SK-N-SH (cell line): ENCODE measurements at regions not wholly inside any gene's neighbourhood (a gene's known extent, or its start where the extent isn't known, plus 50 kb on each side); places are given as distances from the start of the nearest gene placed in this dataset.

ENCODE experiments used
- CTCF ChIA-PET: fragments of 300-600, 350-600 bp; formaldehyde crosslinking; extraction: SDS; loops from one replicate; lab custom pipeline; 2021; lab: Yijun Ruan, JAX
- POLR2A ChIA-PET: fragments of 350-600 bp; sonication (Branson Sonifier 250); formaldehyde crosslinking; extraction: SDS; loops from one replicate; lab custom pipeline; 2020; ENCODE audit warnings: antibody characterized with exemption, inconsistent platforms; lab: Yijun Ruan, JAX
- DNase-seq: peaks from one replicate; pipeline ENCODE4 v3.0.0; 2012
- H2AFZ ChIP-seq: fragments of 200-600 bp; sonication (generic); 2 replicates; pipeline ENCODE4 v1.8.1; 2016; ENCODE audit warnings: antibody characterized with exemption, mild to moderate bottlenecking, low read depth
- H3F3A ChIP-seq: fragments of 200-600 bp; sonication (generic); replicated peaks from 2 replicates; pipeline ENCODE3; 2016; ENCODE audit warnings: antibody characterized with exemption, mild to moderate bottlenecking; ENCODE audit not compliant: insufficient read depth
- H3K27ac ChIP-seq, 2 experiments: fragments of 200-500 bp in 1 of 2; fragments of 200-600 bp in 1 of 2; sonication (Bioruptor generic) in 1 of 2; sonication (generic), shearing (Covaris generic) in 1 of 2; 2 replicates each; pipeline versions ENCODE4 v1.5.1 to v1.6.1; 2014 to 2016; ENCODE audit warnings: low read depth in 2 of 2, inconsistent platforms in 1 of 2, low read length in 1 of 2, mild to moderate bottlenecking in 1 of 2, mixed read lengths in 1 of 2
- H3K27me3 ChIP-seq: fragments of 200-600 bp; sonication (generic), shearing (Covaris generic); 2 replicates; pipeline ENCODE4 v1.6.1; 2016; ENCODE audit warnings: mixed run types; ENCODE audit not compliant: insufficient read depth
- H3K36me3 ChIP-seq, 2 experiments: fragments of 200-500 bp in 1 of 2; fragments of 200-600 bp in 1 of 2; sonication (Bioruptor generic) in 1 of 2; sonication (generic) in 1 of 2; replicated peaks in 1 of 2; 2 replicates each; pipeline versions ENCODE3 to v1.5.1; 2014 to 2016; ENCODE audit warnings: low read length in 1 of 2, mild to moderate bottlenecking in 1 of 2; ENCODE audit not compliant: insufficient read depth in 2 of 2, control insufficient read depth in 1 of 2
- H3K4me1 ChIP-seq, 2 experiments: fragments of 200-500 bp in 1 of 2; fragments of 200-600 bp in 1 of 2; sonication (Bioruptor generic) in 1 of 2; sonication (generic), shearing (Covaris generic) in 1 of 2; 2 replicates each; pipeline versions ENCODE4 v1.5.1 to v1.6.1; 2014 to 2016; ENCODE audit warnings: low read depth in 1 of 2, low read length in 1 of 2, mixed run types in 1 of 2; ENCODE audit not compliant: insufficient read depth in 2 of 2, control insufficient read depth in 1 of 2
- H3K4me2 ChIP-seq: fragments of 200-600 bp; sonication (generic), shearing (Covaris generic); 2 replicates; pipeline ENCODE4 v1.6.1; 2017; ENCODE audit warnings: mixed run types
- H3K4me3 ChIP-seq, 2 experiments: fragments of 200-500 bp in 1 of 2; fragments of 200-600 bp in 1 of 2; sonication (Bioruptor generic) in 1 of 2; sonication (generic), shearing (Covaris generic) in 1 of 2; 2 replicates each; pipeline versions ENCODE4 v1.5.1 to v1.8.1; 2014 to 2016; ENCODE audit warnings: low read depth in 2 of 2, inconsistent platforms in 1 of 2, low read length in 1 of 2, mild to moderate bottlenecking in 1 of 2, mixed read lengths in 1 of 2, moderate library complexity in 1 of 2
- H3K79me2 ChIP-seq: fragments of 200-600 bp; sonication (generic); 2 replicates; pipeline ENCODE4 v1.8.1; 2017; ENCODE audit warnings: mild to moderate bottlenecking; ENCODE audit not compliant: insufficient read depth
- H3K9ac ChIP-seq: fragments of 200-600 bp; sonication (generic); 2 replicates; pipeline ENCODE4 v1.6.1; 2017; ENCODE audit warnings: mixed run types
- H3K9me2 ChIP-seq: fragments of 200-600 bp; sonication (generic); 2 replicates; pipeline ENCODE4 v1.6.1; 2017; ENCODE audit warnings: mixed run types
- H3K9me3 ChIP-seq: fragments of 200-600 bp; sonication (generic); 2 replicates; pipeline ENCODE4 v1.6.1; 2017; ENCODE audit warnings: mixed run types, mild to moderate bottlenecking, moderate library complexity
- H4K20me1 ChIP-seq: fragments of 200-600 bp; sonication (generic); 2 replicates; pipeline ENCODE4 v1.6.1; 2017; ENCODE audit warnings: mild to moderate bottlenecking, mixed run types; ENCODE audit not compliant: insufficient read depth
- CHD2 ChIP-seq: fragments of 150-350 bp; IDR thresholded peaks from 2 replicates; pipeline ENCODE4 v1.6.1; 2018; ENCODE audit warnings: low read length; ENCODE audit not compliant: partially characterized antibody
- EP300 ChIP-seq, 2 experiments: IDR thresholded peaks; 2 replicates each; pipeline versions ENCODE4 v1.4.0 to v1.6.1; 2012; ENCODE audit warnings: borderline replicate concordance in 1 of 2, low read depth in 1 of 2, low read length in 1 of 2
- EZH2phosphoT487 ChIP-seq: fragments of 200-600 bp; sonication (generic); IDR thresholded peaks from 2 replicates; pipeline ENCODE4 v1.6.1; 2017; ENCODE audit warnings: low read depth, mixed run types, mild to moderate bottlenecking, antibody characterized with exemption, moderate library complexity, borderline replicate concordance
- FOXJ3 ChIP-seq: sonication (generic); formaldehyde crosslinking; IDR thresholded peaks from 2 replicates; pipeline ENCODE4 v1.5.1; 2020; ENCODE audit warnings: mild to moderate bottlenecking, missing genetic modification reagents
- GATA2 ChIP-seq: sonication (generic); formaldehyde crosslinking; IDR thresholded peaks from 2 replicates; pipeline ENCODE4 v1.5.0; 2020; ENCODE audit warnings: mild to moderate bottlenecking, missing genetic modification reagents
- JUND ChIP-seq: IDR thresholded peaks from 2 replicates; pipeline ENCODE4 v1.4.0; 2012
- MXI1 ChIP-seq: IDR thresholded peaks from 2 replicates; pipeline ENCODE4 v1.6.1; 2012; ENCODE audit warnings: mild to moderate bottlenecking, low read depth, low read length, improper control_type of control experiment
- POLR2AphosphoS5 ChIP-seq: IDR thresholded peaks from 2 replicates; pipeline ENCODE4 v1.6.1; 2012; ENCODE audit warnings: low read depth, low read length
- REST ChIP-seq: IDR thresholded peaks from 2 replicates; pipeline ENCODE4 v1.6.1; 2012; ENCODE audit warnings: mild to moderate bottlenecking, low read depth, low read length, moderate library complexity
- RFX5 ChIP-seq: IDR thresholded peaks from 2 replicates; pipeline ENCODE4 v1.6.1; 2012; ENCODE audit warnings: mild to moderate bottlenecking, improper control_type of control experiment, low read length
- RXRA ChIP-seq: IDR thresholded peaks from 2 replicates; pipeline ENCODE4 v1.4.0; 2012; ENCODE audit warnings: low read depth, mild to moderate bottlenecking, borderline replicate concordance
- SIN3A ChIP-seq: IDR thresholded peaks from 2 replicates; pipeline ENCODE4 v1.6.1; 2012; ENCODE audit warnings: low read depth, mild to moderate bottlenecking, low read length, moderate library complexity, borderline replicate concordance
- USF2 ChIP-seq: fragments of 150-350 bp; IDR thresholded peaks from 2 replicates; pipeline ENCODE4 v1.6.1; 2017; ENCODE audit warnings: antibody characterized with exemption, low read length, low read depth, borderline replicate concordance
- YY1 ChIP-seq: IDR thresholded peaks from 2 replicates; pipeline ENCODE4 v1.4.0; 2012; ENCODE audit warnings: low read depth, mild to moderate bottlenecking
- WGBS: methylation state at CpG from one replicate; pipeline ENCODE4 v1.1.6; 2017; ENCODE audit warnings: low lambda C conversion rate; 5-methylcytosine and 5-hydroxymethylcytosine counted together
- TF ChIP-seq, protein P1 (sequence below): IDR thresholded peaks from 2 replicates; pipeline ENCODE4; 2012

DNA sequence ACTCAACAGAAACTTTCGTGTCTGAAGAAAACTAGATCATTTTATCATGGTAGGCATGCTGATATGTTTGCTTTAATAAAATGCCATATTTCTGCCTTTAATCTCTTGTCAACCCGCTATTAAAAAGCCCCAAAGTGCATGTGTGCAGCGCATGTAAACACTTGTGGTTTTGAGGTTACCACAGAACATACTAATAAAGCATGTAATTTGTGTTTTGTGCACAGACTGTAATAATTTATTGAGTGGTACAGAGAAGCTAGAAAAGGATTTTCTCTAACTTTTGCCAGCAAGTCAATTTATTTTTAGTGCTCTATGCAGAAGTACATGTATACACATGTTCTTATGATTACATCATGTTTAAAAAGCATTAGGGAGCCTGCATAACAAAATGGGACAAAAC is 349.9 kb upstream of the SLC35B3 start:
- H3K27me3 ChIP-seq = no peaks in the 10 kb centered on the region
- H3K9me3 ChIP-seq = no peaks in the 10 kb centered on the region
- DNase-seq = no peak
- no peak overlapping the region for H3K9ac ChIP-seq
- POLR2A ChIA-PET = no interaction called here
- no peak overlapping the region for H2AFZ ChIP-seq
- TF ChIP-seq CHD2 = no peak
- TF ChIP-seq YY1 = no peak
- TF ChIP-seq GATA2 (CRISPR knock-in tag) = no peak
- TF ChIP-seq POLR2AphosphoS5 = no peak
- WGBS = 6% methylated on average over 3 of the region's 3 CpGs
- CTCF ChIA-PET = interaction anchor here (0.7 kb wide), 1 partner anchor 15 kb away, joined by 4 read pairs; no protein-coding TSS in a partner anchor
- H3K79me2 ChIP-seq = no peaks in the 10 kb centered on the region
- no peaks in the 10 kb centered on the region for H3K9me2 ChIP-seq
- no peaks in the 10 kb centered on the region for H3F3A ChIP-seq
- H3K4me3 ChIP-seq = no peak overlapping the region
- no peaks in the 10 kb centered on the region for H4K20me1 ChIP-seq
- H3K36me3 ChIP-seq = no peaks in the 10 kb centered on the region
- no peaks in the 10 kb centered on the region for H3K4me1 ChIP-seq
- no peak overlapping the region for H3K27ac ChIP-seq
- no peak overlapping the region for H3K4me2 ChIP-seq

DNA sequence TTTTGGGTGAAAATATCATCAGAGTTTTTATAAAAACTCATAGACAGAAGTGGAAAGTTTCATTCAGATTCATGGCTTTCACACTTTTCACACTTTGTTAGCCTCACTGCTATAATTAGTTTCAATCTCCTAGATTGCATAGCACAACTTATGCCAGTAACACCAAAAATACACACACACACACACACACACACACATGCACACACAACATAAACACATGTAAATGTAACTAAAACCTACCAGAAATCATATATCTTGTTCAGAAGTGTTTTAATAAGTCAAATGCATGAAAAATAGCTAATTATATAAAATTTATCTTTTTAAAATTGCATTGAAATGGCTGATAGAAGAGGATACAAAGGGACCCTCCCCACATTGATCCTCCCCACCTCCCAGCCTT is 347.8 kb upstream of the SLC35B3 start:
- Histone ChIP-seq H3K27me3 (no peaks in the 10 kb centered on the region), H3K79me2 (no peaks in the 10 kb centered on the region), H2AFZ (no peak overlapping the region), H3K4me2 (no peak overlapping the region), H4K20me1 (no peaks in the 10 kb centered on the region), H3K27ac (no peak overlapping the region), H3K9me3 (no peaks in the 10 kb centered on the region), H3K9ac (no peak overlapping the region), H3K9me2 (no peaks in the 10 kb centered on the region), H3K4me1 (no peaks in the 10 kb centered on the region), H3K4me3 (no peak overlapping the region), H3F3A (no peaks in the 10 kb centered on the region), H3K36me3 (no peaks in the 10 kb centered on the region)
- CTCF ChIA-PET = no interaction called here
- TF ChIP-seq YY1 (no peak), POLR2AphosphoS5 (no peak), USF2 (no peak), JUND (no peak), RFX5 (no peak), EP300 (IDR thresholded peaks at IDR 0.05; ENCODE audit: borderline replicate concordance in 1 of 2, low read depth in 1 of 2, low read length in 1 of 2) (no peak), RXRA (no peak), FOXJ3 (no peak), GATA2 (CRISPR knock-in tag) (no peak)
- TF ChIP-seq, protein P1, sequence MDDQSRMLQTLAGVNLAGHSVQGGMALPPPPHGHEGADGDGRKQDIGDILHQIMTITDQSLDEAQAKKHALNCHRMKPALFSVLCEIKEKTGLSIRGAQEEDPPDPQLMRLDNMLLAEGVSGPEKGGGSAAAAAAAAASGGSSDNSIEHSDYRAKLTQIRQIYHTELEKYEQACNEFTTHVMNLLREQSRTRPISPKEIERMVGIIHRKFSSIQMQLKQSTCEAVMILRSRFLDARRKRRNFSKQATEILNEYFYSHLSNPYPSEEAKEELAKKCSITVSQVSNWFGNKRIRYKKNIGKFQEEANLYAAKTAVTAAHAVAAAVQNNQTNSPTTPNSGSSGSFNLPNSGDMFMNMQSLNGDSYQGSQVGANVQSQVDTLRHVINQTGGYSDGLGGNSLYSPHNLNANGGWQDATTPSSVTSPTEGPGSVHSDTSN = no peak
- DNase-seq = no peak
- POLR2A ChIA-PET = no interaction called here

DNA sequence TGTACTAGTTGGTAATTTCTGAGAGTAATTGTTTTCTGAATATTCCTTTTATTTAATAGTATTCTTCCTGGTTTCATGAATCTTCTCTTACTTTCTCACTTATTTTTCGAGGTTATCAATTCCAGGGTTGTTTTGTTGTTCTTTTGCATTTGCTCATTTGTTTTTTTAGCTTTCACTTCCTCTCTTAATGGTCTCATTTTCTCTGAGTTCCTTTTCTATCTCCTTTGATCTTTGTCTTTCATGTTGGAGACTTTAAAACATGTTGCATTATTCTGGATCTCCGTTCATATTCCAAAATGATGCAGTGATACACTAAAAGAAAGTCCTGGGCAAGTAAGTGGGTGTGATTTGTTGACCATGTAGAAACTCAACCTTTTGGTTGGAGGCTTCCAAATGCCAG is 345.3 kb upstream of the SLC35B3 start:
- Histone ChIP-seq H3K9ac (no peak overlapping the region), H3K4me2 (no peak overlapping the region), H3K79me2 (no peaks in the 10 kb centered on the region), H3K4me1 (no peaks in the 10 kb centered on the region), H2AFZ (no peak overlapping the region), H3K27ac (no peak overlapping the region), H3K9me2 (no peaks in the 10 kb centered on the region), H3F3A (no peaks in the 10 kb centered on the region), H3K9me3 (no peaks in the 10 kb centered on the region), H3K4me3 (no peak overlapping the region), H3K36me3 (no peaks in the 10 kb centered on the region), H3K27me3 (no peaks in the 10 kb centered on the region), H4K20me1 (no peaks in the 10 kb centered on the region)
- WGBS = 1% methylated on average over 2 of the region's 2 CpGs
- ChIA-PET CTCF (interaction anchor here (1.3 kb wide), 1 partner anchor 202 kb away, joined by 3 read pairs; no protein-coding TSS in a partner anchor), POLR2A (no interaction called here)
- DNase-seq = no peak
- TF ChIP-seq SIN3A (no peak), EZH2phosphoT487 (no peak), MXI1 (no peak), REST (no peak), YY1 (no peak), EP300 (IDR thresholded peaks at IDR 0.05; ENCODE audit: borderline replicate concordance in 1 of 2, low read depth in 1 of 2, low read length in 1 of 2) (no peak)
